ENCODE measurements at regions not wholly inside any gene's neighbourhood (a gene's known extent, or its start where the extent isn't known, plus 50 kb on each side); places are given as distances from the start of the nearest gene placed in this dataset.
"Not testable (repeated sequence)": the region's sequence is repeated elsewhere in the genome, so short reads cannot be mapped to it uniquely, and the experiment has no call there.

DNA sequence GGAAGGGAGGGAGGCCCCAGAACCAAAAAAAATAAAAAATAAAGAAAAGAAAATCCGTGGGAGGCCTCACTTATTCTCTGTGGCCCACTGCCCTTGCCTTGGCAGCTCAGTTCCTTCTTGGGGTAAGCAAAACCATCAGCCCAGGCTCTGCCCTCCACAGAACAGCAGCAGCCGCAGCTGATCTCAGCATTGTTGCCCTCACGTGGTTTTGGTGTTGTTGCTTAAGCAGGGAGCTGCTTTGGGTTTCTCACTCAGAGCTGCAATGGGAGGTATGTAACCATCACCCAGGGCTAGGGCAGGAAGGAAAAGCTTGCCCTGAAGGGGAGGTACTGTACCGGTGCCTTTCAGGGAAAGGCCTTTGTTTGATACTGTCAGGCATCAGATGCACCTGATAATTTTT lies 374.7 kb upstream of the WWC1 start:
- DNase-seq (ENCODE audit: low spot score in 2 of 2) (no peak), FAIRE-seq (no peak)

DNA sequence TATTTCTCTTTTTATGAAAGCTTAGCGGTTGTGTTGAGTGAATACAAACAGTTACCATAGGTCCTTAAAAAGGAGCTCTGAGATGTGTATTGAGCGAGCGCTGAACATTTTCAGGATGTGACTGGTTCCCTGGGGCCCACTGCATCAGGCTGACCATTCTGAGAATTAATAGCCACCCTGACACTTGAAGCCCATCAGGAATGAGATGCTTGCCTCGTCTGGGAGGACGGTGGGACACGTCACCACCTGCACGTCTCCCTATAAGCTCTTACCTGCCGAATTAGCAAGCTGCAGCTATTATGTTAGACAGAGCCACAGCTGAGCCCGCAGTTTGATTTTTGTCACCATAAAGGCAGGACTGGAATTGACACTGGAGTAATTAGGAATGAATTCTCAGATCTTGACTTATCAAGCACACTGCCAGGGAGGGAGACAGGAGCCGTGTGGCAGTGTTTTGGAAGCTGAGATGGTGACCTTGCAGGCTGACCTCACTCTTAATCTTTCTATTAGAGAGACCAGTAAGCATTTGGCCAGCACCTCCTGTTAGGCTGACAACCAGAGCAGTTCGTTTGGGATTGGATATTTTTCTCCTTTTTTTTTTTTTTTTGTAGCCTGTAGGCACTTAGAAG lies 373.1 kb upstream of the WWC1 start:
- no peak for FAIRE-seq

DNA sequence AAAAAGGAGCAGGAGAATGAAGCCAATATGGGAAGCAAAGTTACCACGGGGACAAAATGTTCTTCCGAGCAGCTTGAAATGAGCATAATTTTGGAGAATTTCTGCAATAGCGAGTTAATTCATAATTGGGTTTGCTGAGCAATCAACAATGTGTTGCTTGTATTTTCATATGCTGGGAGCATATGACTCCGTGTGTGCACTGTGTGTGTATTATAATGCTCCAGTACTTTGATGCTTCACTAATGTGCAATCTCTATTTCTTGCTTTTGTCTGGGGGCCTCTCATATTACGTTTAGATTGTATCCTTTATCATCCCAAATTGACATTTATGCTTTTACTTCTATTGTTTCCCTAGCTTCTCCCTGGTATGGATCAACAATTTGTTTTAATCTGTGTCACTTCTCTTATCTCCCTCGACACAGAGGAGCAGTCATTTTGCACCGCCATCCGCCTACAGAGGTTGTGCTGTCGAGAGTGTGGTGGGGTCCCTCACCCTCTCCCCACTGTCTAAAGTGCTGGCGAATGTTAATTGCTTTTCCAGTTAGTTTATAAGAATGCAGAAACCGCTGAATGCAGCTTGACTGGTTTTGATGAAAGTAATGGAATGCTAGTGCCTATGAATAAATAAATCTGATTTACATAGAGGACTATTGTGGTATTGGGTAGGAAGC lies 372.5 kb upstream of the WWC1 start:
- DNase-seq (ENCODE audit: low spot score in 2 of 2), result no peak

More for the DNA sequence above, 373.1 kb upstream of the WWC1 start:
- DNase-seq (ENCODE audit: low spot score in 2 of 2), result no peak

DNA sequence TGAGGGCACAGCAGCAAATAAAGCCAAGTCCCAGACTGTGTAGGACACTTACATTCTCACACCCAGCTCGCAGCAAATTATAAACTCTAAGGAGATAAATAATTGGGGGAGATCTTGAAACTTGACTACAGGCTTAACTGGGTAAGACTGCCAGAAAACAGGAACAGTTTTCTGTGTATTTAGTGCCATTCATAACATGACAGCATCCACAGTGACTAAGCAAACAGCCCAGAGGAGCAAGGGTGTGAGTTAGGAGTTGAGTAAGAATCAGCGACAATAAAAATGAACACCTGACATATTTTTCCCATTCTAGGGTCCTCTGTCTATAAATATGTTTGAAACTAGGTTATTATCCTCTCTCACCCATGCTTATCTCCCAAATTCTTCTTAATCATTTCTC lies 370.9 kb upstream of the WWC1 start:
- DNase-seq (ENCODE audit: low spot score in 2 of 2) (no peak), FAIRE-seq (no peak)

More for the DNA sequence above, 372.5 kb upstream of the WWC1 start:
- no peak for FAIRE-seq

DNA sequence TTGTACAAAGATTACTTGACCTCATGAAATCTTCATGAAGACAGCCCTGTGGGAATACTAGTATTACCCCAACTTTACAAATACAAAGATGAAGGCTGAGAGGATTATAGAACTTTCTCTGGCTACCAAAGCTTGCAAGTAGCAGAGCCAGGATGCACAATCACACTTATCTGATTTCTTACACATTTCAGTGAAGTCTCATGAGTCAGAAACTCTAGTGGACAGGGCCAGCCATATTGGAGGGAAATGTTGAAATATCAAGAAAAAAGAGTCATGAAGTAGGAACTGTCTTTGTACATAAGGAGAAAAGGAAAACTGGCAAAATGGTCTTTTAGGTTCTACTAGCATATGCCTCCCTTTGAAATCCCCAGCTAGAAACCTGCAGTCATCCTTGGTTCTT lies 369.6 kb upstream of the WWC1 start:
- no peak for DNase-seq (ENCODE audit: low spot score in 2 of 2)
- FAIRE-seq, result no peak

DNA sequence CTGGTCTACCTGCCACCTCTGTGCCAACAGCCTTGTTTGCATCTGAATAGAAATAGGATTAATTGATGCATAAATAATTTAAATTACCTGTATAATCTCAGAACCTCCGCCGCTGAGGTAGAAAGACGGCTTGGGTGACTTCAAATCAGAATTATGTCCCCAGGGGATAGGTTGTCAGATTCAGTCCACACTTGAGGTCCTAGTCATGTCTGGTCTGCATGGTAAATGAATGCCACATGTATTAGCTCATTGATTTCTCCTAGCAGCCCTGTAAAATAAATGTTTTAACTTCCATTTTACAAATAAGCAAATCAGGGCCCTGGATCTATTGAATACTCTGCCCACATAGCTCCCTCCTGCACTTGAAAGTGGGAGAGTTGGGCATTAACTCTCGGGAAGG lies 368.0 kb upstream of the WWC1 start:
- FAIRE-seq, result no peak
- DNase-seq (ENCODE audit: low spot score in 2 of 2), result no peak

DNA sequence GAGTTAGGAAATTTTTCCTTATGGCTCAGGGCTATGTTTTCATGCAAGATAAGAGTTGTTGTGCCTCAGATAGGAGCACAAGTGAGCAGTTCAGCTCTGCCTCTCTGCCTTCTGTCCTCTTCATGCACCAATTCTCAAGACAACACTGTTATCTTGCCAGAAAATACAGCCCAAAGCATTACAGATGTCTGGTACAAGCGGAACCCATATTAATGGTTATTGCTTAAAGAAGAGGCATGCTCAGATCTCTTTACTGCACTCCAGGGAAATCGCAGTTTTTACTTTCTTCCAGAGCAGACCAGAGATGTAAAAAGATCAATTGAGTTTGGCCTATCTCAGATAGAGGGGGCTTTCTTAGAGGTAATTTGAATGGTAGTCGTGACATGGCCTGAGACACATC lies 361.6 kb upstream of the WWC1 start:
- DNase-seq (ENCODE audit: low spot score in 2 of 2) (no peak), FAIRE-seq (no peak)

DNA sequence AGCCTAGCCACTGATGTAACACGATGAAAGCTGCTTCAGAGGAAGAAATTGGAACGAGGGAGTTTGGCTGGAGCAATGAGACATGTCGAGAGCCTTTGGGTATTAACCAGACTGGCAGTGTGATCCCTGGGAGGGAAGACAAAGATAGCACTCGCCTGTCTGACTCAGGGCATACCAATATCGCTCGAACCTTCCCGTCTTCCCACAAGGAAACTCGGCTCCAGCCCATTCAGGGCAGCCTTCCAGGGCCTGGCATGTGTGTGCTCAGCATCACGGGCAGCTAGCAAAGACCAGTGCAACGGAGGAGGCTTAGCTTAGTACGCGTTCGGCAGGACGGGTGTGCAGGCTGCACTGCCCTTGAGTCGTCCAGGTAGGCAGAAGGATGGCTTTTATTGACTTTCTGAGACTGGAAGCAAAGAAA lies 356.9 kb upstream of the WWC1 start:
- DNase-seq (ENCODE audit: low spot score in 2 of 2) (no peak), FAIRE-seq (no peak)

DNA sequence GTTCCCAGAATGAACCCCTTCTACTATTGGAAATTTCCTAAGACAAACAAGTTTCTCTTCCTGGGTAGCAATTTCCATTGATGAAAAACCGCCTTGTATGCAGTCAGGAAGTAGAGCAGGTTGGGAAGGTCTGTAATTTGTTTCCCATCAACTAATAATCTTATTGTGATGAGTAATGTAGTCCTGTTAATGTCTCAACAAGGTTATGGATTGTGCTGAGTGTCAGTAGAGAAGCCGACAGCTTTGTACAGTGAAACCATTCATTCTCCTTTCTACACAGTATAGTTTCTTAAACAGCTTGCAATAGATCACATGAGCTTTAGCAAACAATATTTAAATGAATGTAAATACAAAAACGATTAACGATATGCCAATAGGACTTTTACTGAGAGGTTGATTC lies 355.4 kb upstream of the WWC1 start:
- FAIRE-seq (no peak), DNase-seq (ENCODE audit: low spot score in 2 of 2) (no peak)

DNA sequence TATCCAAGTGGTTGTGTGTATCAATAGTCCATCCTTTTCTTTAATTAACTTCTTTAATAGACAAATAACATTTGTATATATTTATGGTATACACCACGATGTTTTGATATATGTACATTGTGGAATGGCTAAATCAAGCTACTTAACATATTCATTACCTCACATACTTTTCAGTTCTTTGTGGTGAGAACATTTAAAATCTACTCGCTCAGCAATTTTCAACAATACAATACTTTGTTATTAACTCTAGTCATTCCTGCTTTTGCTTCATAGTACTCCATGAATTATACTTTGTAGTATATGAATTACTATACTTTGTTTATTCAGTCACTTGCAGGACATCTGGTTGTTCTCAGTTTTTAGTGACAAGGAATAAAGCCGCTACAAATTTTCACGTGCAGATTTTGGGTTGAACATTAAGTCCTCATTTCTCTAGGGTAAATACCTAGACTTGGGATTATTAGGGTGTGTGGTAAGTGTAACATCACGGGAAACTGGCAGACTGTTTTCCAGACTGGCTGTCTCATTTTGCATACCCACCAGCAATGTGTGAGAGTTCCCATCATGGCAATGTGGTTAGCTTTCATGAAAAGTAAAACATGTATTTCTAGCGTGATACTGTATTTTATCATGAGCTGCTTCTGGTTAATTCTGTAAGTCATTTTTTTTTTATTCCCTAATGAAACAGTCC lies 354.4 kb upstream of the WWC1 start:
- no peak for DNase-seq (ENCODE audit: low spot score in 2 of 2)
- no peak for FAIRE-seq

DNA sequence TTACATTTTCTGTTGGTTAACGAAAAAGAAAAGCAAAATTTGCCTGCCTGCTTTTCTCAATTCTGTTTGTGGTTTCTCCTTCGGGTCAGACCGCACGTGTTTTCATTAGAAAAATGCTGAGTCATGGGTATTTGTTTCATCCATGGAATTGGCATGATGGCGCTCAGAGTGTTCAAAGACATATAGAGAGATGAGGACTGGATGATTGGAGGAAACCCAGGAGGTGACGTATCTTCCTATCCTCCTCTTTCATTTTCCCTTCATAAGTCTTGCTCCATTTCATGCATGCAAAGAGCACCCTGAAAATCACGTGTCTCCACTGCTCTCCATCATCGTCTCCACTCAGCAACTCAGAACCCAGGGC lies 353.8 kb upstream of the WWC1 start:
- FAIRE-seq (no peak), DNase-seq (ENCODE audit: low spot score in 2 of 2) (no peak)

DNA sequence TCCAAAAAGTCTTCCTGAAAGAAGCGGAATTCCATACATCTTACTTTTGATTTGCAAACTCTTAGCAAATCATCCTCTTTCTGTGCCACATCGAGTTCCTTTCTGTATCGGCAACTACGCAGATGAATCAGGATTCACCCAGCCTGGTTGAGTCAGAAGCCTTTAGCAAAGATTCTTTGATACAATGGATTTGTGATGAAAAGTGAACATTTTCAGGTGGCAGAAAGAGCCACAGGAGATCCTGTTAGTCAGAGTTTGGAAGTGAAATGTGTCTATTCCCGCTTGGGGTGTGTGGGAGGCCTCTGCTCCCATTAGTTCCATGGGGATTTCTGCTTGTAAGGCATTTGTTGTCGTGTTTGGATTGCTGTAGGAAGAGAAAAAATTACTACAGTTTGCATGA lies 351.8 kb upstream of the WWC1 start:
- DNase-seq (ENCODE audit: low spot score in 2 of 2) (no peak), FAIRE-seq (no peak)

DNA sequence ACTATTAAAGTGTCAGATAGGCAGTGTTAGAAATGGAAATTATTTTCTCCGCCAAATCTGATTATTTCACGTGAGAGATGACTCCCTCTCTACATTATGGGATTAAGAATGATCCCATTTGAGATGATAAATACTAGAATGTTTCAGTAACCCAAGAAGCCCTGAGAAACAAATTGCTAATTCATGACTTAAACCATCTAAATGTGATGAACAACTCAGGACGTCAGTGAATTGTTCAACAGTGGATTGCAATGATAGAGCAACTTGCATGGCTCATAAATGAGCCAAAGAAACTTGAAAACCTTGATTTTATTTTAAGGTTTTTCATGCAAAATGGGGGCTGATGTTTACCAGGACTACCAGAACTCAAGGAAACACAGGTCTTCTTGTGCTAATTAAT lies 350.5 kb upstream of the WWC1 start:
- FAIRE-seq, result no peak
- no peak for DNase-seq (ENCODE audit: low spot score in 2 of 2)

DNA sequence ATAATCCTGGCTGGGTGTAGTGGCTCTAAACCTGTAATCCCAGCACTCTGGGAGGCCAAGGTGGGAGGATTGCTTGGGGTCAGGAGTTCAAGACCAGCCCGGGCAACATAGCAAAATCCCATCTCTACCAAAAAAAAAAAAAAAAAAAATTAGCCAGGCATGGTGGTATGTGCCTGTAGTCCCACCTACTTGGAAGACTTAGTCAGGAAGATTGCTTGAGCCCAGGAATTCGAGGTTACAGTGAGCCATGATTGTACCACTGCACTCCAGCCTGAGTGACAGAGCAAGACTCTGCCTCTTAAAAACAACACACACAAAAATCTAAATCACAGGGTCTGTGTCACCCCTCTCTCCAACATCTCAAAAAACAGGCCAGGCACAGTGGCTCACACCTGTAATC lies 349.9 kb upstream of the WWC1 start:
- DNase-seq (ENCODE audit: low spot score in 2 of 2); FAIRE-seq: not testable (repeated sequence)

DNA sequence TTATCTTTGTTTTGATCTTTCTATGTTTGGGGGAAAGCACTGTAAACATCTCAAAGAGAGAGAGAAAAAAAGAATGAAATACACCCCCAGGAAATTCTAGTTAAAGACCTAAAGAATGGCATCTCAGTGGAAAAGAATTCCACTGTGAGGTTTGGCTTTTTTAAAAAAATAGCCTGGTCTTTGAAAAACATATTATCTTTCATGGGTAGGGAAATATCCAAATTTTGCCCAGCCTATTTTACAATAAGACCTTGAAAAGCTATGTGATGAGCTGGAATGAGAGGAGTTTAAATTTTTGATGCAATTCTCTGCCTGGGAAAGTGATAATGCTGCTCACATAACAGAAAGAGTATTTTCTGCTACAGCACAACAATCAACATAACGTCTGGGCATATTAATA lies 348.1 kb upstream of the WWC1 start:
- no peak for DNase-seq (ENCODE audit: low spot score in 2 of 2)
- FAIRE-seq, result no peak

DNA sequence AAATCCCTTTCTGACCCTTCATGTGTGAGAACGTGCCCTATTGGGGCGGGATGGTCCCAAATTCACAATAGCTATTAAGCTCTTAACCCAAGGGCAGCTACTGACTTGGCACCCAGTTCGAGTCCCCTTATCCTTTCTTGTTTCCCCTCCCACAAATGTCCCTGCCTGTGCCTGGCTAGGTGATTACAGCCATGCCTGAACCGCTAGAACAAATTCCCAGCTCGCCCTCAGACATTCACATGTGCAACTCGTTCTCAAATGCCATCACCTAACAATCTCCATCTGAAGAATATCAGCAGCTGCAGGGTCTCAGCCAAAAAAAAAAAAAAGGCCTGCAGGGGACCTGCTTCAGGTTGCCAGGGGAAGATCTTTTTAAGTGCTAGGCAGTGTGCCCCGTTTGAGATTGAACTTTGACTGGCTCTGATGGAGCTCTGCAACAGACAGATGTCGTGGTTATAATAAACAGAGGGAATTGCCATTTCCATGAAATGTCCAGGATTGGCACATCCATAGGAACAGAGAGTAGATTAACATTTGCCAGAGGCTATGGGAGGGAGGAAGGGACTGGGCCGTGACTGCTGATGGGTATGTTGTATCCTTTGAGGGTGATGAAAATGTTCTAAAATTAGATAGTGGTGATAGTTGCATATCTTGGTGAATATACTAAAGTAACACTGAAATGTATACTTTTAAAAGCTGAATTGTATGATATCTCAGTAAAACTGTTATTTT lies 347.2 kb upstream of the WWC1 start:
- FAIRE-seq (no peak), DNase-seq (ENCODE audit: low spot score in 2 of 2) (no peak)

DNA sequence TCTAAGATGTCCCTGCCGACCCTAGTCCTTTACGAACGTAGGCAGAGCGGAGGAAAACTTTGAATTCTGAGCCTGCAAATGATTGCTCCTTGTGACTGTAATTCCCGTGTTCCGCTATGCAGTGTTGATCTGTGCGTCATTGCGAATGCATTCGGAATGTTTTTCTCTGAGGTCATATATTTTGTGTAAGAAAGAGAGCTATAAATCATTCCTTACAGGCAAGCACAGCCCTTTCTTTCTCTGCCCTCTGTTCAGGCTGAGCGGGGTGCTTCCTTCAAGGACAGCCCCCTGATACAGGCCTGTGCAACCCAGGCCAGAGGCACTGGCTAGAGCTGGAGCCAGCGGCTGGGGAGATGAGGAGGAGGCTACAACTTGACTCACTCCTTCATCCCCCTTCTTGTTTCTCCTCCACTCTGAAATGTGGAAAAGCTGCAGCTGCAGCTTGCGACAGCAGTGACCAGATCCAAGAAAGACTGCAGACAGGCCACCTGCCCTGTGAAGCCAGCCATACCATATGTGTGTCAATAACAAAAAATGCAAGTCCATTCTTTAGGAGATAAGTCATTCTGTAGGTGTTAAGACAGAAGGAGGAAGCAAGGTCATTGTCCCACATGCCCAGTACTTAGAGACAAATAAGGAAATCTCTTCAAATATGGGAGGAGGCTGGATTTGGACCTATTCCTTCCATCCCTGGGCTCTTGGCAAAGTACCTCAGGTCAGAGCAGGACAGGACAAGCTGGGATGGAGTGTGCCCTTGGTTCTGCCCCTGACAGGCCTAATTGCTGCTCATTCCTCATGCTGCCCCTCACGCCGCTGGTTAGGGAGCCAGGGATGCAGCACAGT lies 345.7 kb upstream of the WWC1 start:
- DNase-seq (ENCODE audit: low spot score in 2 of 2), result no peak
- FAIRE-seq, result no peak

DNA sequence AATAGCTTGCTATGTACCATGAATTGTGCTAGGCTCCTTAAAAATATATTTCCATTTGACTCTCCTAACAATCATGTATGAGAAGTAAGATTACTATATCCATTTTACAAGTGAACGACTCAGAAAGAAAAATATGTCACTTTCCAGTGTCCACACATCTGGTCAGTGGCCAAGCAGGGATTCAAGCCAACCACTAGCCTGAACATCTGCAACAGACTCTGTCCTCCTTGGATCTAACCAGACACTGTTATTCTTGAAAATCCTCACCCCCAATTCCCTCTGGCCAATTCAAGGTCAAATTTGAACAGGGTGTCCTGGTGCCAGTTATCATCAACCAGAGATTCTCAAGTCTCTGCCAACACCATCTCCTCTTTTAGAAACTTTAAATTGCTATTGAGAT lies 344.1 kb upstream of the WWC1 start:
- DNase-seq (ENCODE audit: low spot score in 2 of 2), result no peak
- FAIRE-seq, result no peak

DNA sequence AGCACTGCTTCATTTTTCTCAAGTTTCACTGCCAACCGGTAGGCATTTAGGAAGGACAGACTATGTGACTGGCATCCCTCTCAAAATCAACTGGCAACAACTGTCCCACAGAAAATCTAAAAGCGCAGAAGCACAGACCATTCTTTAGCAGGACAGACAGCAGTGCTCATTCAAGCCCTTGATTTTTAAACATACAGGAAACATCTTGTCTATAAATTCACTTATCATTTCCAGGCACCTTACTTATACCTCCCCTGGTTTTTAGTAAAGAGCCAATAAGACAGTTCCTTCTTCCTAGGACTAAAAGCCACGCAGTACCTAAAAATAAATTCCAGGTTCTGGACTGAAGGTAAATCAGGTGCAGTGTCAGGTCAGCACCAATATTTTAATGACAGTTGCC lies 343.2 kb upstream of the WWC1 start:
- DNase-seq (ENCODE audit: low spot score in 2 of 2) (no peak), FAIRE-seq (no peak)

DNA sequence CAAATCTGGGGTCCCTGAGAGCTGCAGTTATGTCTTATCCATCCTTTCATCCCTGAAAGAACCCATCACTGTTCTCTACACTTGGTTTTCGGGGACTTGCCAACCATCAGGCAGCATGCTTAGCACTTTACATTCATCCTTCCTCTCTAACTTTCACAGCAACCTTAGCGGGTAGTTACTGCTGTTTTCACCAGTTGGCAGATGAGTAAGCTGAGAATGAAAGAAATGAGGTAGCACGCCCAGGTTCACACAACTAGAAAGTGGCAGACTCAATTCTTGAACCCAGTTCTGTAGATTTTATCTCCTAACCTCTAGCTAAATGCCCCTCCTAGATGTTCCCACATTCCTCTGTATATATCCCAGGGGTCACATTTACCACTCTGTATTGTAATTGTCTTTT lies 342.0 kb upstream of the WWC1 start:
- FAIRE-seq (no peak), DNase-seq (ENCODE audit: low spot score in 2 of 2) (no peak)

Measured in frontal cortex (tissue), 3 donors.